C4-2B (cell line): ENCODE measurements at regions not wholly inside any gene's neighbourhood (a gene's known extent, or its start where the extent isn't known, plus 50 kb on each side); places are given as distances from the start of the nearest gene placed in this dataset.

ENCODE experiments used
- ZFX ChIP-seq: fragments of 450-650 bp; IDR thresholded peaks from 2 replicates; pipeline ENCODE4 v1.6.1; 2017
- TF ChIP-seq, protein P1 (sequence below): fragments of 450-650 bp; conservative IDR thresholded peaks from 2 replicates; pipeline ENCODE4 v1.5.1; 2017; ENCODE audit warnings: mild to moderate bottlenecking

DNA sequence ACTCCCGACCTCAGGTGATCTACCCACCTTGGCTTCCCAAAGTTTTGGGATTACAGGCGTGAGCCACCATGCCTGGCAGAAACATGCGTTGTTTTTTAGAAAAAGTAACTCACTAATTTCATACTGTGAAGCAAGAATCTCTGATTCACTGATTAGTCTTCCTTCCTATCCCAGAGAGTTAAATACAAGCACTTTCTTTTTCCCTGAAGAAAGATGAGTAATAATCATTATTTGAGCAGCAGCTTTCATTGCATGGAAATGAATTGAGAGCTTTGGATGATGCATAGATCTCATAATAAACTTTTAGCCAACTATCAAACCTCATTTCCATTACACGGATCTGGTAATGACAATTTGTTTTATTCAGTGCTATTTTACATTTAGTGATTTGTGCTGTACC is 892.5 kb upstream of the EYS start:
- TF ChIP-seq, protein P1, sequence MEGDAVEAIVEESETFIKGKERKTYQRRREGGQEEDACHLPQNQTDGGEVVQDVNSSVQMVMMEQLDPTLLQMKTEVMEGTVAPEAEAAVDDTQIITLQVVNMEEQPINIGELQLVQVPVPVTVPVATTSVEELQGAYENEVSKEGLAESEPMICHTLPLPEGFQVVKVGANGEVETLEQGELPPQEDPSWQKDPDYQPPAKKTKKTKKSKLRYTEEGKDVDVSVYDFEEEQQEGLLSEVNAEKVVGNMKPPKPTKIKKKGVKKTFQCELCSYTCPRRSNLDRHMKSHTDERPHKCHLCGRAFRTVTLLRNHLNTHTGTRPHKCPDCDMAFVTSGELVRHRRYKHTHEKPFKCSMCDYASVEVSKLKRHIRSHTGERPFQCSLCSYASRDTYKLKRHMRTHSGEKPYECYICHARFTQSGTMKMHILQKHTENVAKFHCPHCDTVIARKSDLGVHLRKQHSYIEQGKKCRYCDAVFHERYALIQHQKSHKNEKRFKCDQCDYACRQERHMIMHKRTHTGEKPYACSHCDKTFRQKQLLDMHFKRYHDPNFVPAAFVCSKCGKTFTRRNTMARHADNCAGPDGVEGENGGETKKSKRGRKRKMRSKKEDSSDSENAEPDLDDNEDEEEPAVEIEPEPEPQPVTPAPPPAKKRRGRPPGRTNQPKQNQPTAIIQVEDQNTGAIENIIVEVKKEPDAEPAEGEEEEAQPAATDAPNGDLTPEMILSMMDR, result no peak
- no peak for TF ChIP-seq ZFX
